BJ (cell line): ENCODE measurements at regions not wholly inside any gene's neighbourhood (a gene's known extent, or its start where the extent isn't known, plus 50 kb on each side); places are given as distances from the start of the nearest gene placed in this dataset.

ENCODE experiments used
- CTCF ChIA-PET: fragments of 350-600 bp; formaldehyde crosslinking; extraction: SDS; loops from one replicate; lab custom pipeline; 2021; ENCODE audit warnings: antibody characterized with exemption, inconsistent platforms; lab: Yijun Ruan, JAX
- POLR2A ChIA-PET: fragments of 300-600 bp; sonication (Branson Sonifier 250); formaldehyde crosslinking; extraction: SDS; loops from one replicate; lab custom pipeline; 2021; ENCODE audit warnings: antibody characterized with exemption; lab: Charles Lee
- DNase-seq: peaks from one replicate; pipeline ENCODE4 v3.0.0-alpha.2; 2011; ENCODE audit warnings: low read depth
- H3K27me3 ChIP-seq: 2 replicates; pipeline ENCODE4 v1.6.0; 2011; ENCODE audit warnings: low read length; ENCODE audit not compliant: control insufficient read depth, insufficient read depth
- H3K36me3 ChIP-seq: 2 replicates; pipeline ENCODE4 v1.5.1; 2011; ENCODE audit warnings: low read length; ENCODE audit not compliant: control insufficient read depth, insufficient read depth
- H3K4me3 ChIP-seq: 2 replicates; pipeline ENCODE4 v1.5.1; 2011; ENCODE audit warnings: low read depth, mild to moderate bottlenecking, control low read depth, low read length
- TF ChIP-seq, protein P1 (sequence below): IDR thresholded peaks from 2 replicates; pipeline ENCODE4 v1.5.1; 2011; ENCODE audit warnings: low read depth, mild to moderate bottlenecking, control low read depth, inconsistent platforms, low read length, moderate library complexity; ENCODE audit not compliant: insufficient read depth

DNA sequence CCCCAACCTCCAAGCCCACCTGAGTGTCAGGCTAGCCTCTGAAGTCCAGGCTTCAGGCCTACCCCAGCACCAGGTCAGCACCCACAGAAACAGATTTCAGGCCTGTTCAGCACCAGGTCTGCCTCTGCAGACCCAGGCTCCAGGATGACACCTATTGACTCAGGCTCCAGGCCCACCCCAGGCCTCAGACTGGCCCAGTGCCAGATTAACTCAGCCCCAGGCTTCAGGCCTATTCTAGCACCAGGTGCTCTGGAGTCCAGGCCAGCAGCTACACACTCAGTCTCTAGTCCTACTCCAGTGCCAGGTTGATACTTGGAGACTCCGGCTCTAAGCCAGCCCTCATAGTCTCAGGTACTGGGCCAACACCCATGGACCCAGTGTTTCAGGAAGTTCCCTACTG, 541.7 kb upstream of the PBX1 start:
- Histone ChIP-seq H3K4me3 (no peak overlapping the region), H3K36me3 (no peaks in the 10 kb centered on the region), H3K27me3 (no peaks in the 10 kb centered on the region)
- TF ChIP-seq, protein P1, sequence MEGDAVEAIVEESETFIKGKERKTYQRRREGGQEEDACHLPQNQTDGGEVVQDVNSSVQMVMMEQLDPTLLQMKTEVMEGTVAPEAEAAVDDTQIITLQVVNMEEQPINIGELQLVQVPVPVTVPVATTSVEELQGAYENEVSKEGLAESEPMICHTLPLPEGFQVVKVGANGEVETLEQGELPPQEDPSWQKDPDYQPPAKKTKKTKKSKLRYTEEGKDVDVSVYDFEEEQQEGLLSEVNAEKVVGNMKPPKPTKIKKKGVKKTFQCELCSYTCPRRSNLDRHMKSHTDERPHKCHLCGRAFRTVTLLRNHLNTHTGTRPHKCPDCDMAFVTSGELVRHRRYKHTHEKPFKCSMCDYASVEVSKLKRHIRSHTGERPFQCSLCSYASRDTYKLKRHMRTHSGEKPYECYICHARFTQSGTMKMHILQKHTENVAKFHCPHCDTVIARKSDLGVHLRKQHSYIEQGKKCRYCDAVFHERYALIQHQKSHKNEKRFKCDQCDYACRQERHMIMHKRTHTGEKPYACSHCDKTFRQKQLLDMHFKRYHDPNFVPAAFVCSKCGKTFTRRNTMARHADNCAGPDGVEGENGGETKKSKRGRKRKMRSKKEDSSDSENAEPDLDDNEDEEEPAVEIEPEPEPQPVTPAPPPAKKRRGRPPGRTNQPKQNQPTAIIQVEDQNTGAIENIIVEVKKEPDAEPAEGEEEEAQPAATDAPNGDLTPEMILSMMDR = no peak
- ChIA-PET CTCF (no interaction called here), POLR2A (no interaction called here)
- DNase-seq = no peak

DNA sequence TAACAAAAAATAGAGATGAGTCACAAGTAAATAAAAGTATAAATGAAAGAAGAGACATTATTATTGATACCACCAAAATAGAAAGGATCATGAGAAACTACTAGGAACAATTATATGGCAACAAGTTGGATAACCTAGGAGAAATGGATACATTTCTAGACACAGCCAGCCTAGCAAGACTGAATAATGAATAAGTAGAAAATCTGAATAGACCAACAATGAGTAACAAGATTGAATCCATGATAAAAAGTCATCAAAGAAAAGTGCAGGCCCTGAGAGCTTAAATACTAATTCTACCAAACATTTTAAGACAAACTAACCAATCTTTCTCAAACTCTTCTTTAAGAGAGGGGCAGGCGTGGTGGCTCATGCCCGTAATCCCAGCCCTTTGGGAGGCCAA, 538.6 kb upstream of the PBX1 start:
- H3K36me3 ChIP-seq = no peaks in the 10 kb centered on the region
- H3K4me3 ChIP-seq = no peak overlapping the region
- TF ChIP-seq, protein P1 = no peak
- ChIA-PET CTCF (no interaction called here), POLR2A (no interaction called here)
- no peak for DNase-seq
- no peaks in the 10 kb centered on the region for H3K27me3 ChIP-seq

DNA sequence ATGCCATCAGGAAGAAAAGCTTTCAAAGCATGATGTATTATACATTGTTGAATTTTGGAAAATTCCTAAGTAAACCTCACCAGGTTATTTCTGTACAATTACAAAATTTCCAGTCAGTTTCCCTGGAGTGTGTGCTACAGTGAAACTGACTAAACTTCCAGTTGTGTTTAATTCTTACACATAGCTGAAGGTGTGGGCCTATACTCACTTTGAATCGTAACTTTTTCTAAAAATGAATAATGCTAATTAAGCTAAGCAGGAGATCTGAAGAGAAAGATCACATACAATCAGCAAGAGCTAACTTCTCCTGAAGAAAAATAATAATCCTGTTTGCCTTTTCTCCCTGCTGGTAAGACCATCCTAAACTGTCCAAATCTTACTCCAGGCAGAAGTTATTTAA, 537.2 kb upstream of the PBX1 start:
- POLR2A ChIA-PET = interaction anchor here (0.7 kb wide), 1 partner anchor 178 kb away, joined by 3 read pairs; no protein-coding TSS in a partner anchor
- TF ChIP-seq, protein P1 = no peak

DNA sequence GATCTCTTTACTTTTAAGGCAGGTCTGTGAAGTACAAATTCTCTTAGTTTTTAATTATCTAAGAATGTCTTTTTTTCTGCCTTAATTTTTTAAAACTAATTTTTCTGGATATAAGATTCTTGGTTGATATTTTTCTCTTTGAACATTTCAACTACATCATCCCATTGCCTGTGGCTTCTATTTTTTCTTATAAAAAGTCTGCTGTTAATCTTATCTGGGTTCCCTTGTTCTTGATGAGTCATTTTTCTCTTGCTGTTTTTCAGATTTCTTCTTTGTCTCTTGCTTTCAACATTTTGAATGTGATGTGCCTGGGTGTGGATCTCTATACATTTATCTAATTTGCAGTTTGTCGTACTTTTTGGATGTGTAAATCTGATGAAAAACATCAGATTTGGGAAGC, 525.2 kb upstream of the PBX1 start:
- TF ChIP-seq, protein P1 = no peak
- POLR2A ChIA-PET = no interaction called here
- no peak for DNase-seq
- CTCF ChIA-PET = no interaction called here
- Histone ChIP-seq H3K27me3 (no peaks in the 10 kb centered on the region), H3K4me3 (no peak overlapping the region), H3K36me3 (no peaks in the 10 kb centered on the region)

More for the DNA sequence above, 537.2 kb upstream of the PBX1 start:
- H3K27me3 ChIP-seq = no peaks in the 10 kb centered on the region
- DNase-seq = no peak
- no peaks in the 10 kb centered on the region for H3K36me3 ChIP-seq
- CTCF ChIA-PET = no interaction called here
- H3K4me3 ChIP-seq = no peak overlapping the region

DNA sequence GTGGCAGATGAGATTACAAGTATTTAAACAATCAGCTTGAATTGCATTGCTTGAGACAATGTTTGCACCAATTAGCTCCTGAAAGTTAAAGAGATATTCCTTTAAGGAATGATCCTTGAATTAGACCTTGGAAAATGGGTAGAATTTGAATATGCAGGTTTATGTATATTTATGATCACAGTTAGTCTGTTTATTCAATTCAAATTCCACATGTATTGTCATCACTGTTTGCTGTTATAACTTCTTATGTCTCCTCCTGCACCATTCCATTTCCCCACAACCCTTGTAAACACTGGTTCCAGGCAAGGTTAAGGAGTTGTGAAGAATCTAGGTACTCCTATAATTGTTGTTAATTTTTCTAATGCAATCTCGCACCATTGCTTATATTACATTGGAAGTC, 518.2 kb upstream of the PBX1 start:
- CTCF ChIA-PET = no interaction called here
- DNase-seq = no peak

More for the DNA sequence above, 518.2 kb upstream of the PBX1 start:
- no peaks in the 10 kb centered on the region for H3K36me3 ChIP-seq
- POLR2A ChIA-PET = no interaction called here
- no peak overlapping the region for H3K4me3 ChIP-seq
- TF ChIP-seq, protein P1 = no peak
- no peaks in the 10 kb centered on the region for H3K27me3 ChIP-seq
